ENCODE measurements at regions not wholly inside any gene's neighbourhood (a gene's known extent, or its start where the extent isn't known, plus 50 kb on each side); places are given as distances from the start of the nearest gene placed in this dataset.

GRCh38 chr15:69637818-69638217, 185.2 kb downstream of the RPLP1 start:
- no peak for ATAC-seq
- TF ChIP-seq SIN3A (IDR thresholded peaks at IDR 0.05; ENCODE audit: borderline replicate concordance, insufficient read depth, low read depth, low read length): no peak
- no peak for TF ChIP-seq CTCF (IDR thresholded peaks at IDR 0.05)
- no peak for TF ChIP-seq REST (IDR thresholded peaks at IDR 0.05; ENCODE audit: insufficient read depth in 1 of 2, low read depth in 2 of 2, low read length in 1 of 2)
- no peak for TF ChIP-seq POLR2AphosphoS5 (IDR thresholded peaks at IDR 0.05; ENCODE audit: low read depth, low read length)
- no peak for TF ChIP-seq TCF7L2 (IDR thresholded peaks at IDR 0.05; ENCODE audit: low read depth, low read length)
- no TSS peak for BruUV-seq (replicated peaks)
- Histone ChIP-seq H3K27me3 (ENCODE audit: control insufficient read depth, insufficient read depth, low read length) (peaks cover 8% of the 10 kb centered on the region), H3K4me1 (ENCODE audit: control insufficient read depth, insufficient read depth, low read length) (no peaks in the 10 kb centered on the region), H3K9me3 (ENCODE audit: control insufficient read depth, insufficient read depth, low read depth, low read length) (peaks cover 7% of the 10 kb centered on the region; the same call in 1 of the 2 replicates), H3K36me3 (ENCODE audit: control insufficient read depth, insufficient read depth, low read length) (no peaks in the 10 kb centered on the region), H3K4me3 (ENCODE audit: low read depth in 2 of 2, low read length in 2 of 2) (no peak overlapping the region), H3K27ac (ENCODE audit: low read length) (no peak overlapping the region)
- DNase-seq (ENCODE audit: low read depth, low spot score): no peak
- ChIA-PET CTCF (no interaction called here), POLR2A (no interaction called here)
- intact Hi-C loops (cut with micrococcal nuclease; ENCODE audit: unreplicated experiment): no loop called here
- in situ Hi-C loops (cut with HindIII; ENCODE audit: low pct_unique_long_range_greater_than_20kb, low sequenced_read_pairs): no loop called here

GRCh38 chr15:69643476-69643875, 190.9 kb downstream of the RPLP1 start:
- DNase-seq (ENCODE audit: low read depth, low spot score) (no peak), ATAC-seq (no peak)
- Histone ChIP-seq H3K36me3 (ENCODE audit: control insufficient read depth, insufficient read depth, low read length) (no peaks in the 10 kb centered on the region), H3K4me3 (ENCODE audit: low read depth in 2 of 2, low read length in 2 of 2) (no peak overlapping the region), H3K27me3 (ENCODE audit: control insufficient read depth, insufficient read depth, low read length) (no peaks in the 10 kb centered on the region), H3K9me3 (ENCODE audit: control insufficient read depth, insufficient read depth, low read depth, low read length) (peaks cover 7% of the 10 kb centered on the region; the same call in 1 of the 2 replicates), H3K27ac (ENCODE audit: low read length) (no peak overlapping the region), H3K4me1 (ENCODE audit: control insufficient read depth, insufficient read depth, low read length) (no peaks in the 10 kb centered on the region; the same call in 1 of the 2 replicates)
- BruUV-seq (replicated peaks): no TSS peak
- in situ Hi-C loops (cut with HindIII; ENCODE audit: low pct_unique_long_range_greater_than_20kb, low sequenced_read_pairs) (no loop called here), intact Hi-C loops (cut with micrococcal nuclease; ENCODE audit: unreplicated experiment) (no loop called here)
- ChIA-PET POLR2A (no interaction called here), CTCF (no interaction called here)
- no peak for TF ChIP-seq REST (IDR thresholded peaks at IDR 0.05; ENCODE audit: insufficient read depth in 1 of 2, low read depth in 2 of 2, low read length in 1 of 2)
- no peak for TF ChIP-seq POLR2AphosphoS5 (IDR thresholded peaks at IDR 0.05; ENCODE audit: low read depth, low read length)
- TF ChIP-seq TCF7L2 (IDR thresholded peaks at IDR 0.05; ENCODE audit: low read depth, low read length): no peak
- TF ChIP-seq CTCF (IDR thresholded peaks at IDR 0.05): no peak
- TF ChIP-seq SIN3A (IDR thresholded peaks at IDR 0.05; ENCODE audit: borderline replicate concordance, insufficient read depth, low read depth, low read length): no peak
